HCT116 (cell line): ENCODE measurements at regions not wholly inside any gene's neighbourhood (a gene's known extent, or its start where the extent isn't known, plus 50 kb on each side); places are given as distances from the start of the nearest gene placed in this dataset.

Experiments used
- ATAC-seq: fragments of 200-7000 bp; cut with Tn5 transposase; 2 replicates; pipeline ENCODE4 v1.9.1; 2020; ENCODE audit warnings: mild to moderate bottlenecking, moderate library complexity
- BruUV-seq: library from RNA; stranded (reverse); fragments of 400-500 nt; replicated peaks from 2 replicates; lab custom pipeline; 2021; lab: Mats Ljungman, UMichigan
- CTCF ChIA-PET: fragments of 300-600 bp; sonication (Branson Sonifier 250); formaldehyde crosslinking; loops from one replicate; lab custom pipeline; 2021; ENCODE audit warnings: antibody characterized with exemption; lab: Charles Lee
- POLR2A ChIA-PET: fragments of 300-600, 350-600 bp; sonication (Branson Sonifier 250); formaldehyde crosslinking; loops from one replicate; lab custom pipeline; 2021; ENCODE audit warnings: antibody characterized with exemption; lab: Charles Lee
- RAD21 ChIA-PET, 2 experiments: fragments of 300-600 bp; sonication (Branson Sonifier 250); formaldehyde crosslinking; loops; one replicate each; lab custom pipeline; 2023; ENCODE audit warnings: low total read pairs in 2 of 2; ENCODE audit not compliant: uncharacterized antibody in 2 of 2, unreplicated experiment in 2 of 2, low non-redundant PET in 1 of 2; lab: Charles Lee
- DNase-seq: peaks from one replicate; pipeline ENCODE4 v3.0.0-alpha.2; 2010; ENCODE audit warnings: low read depth, low spot score
- H2AFZ ChIP-seq: fragments of 200-600 bp; shearing (Covaris generic), sonication (generic); 2 replicates; pipeline ENCODE4 v1.6.1; 2017; ENCODE audit warnings: low read depth, mixed run types, mixed read lengths, antibody characterized with exemption, low read length; ENCODE audit not compliant: poor library complexity, severe bottlenecking
- H3K27ac ChIP-seq: 2 replicates; pipeline ENCODE4 v1.5.1; 2012; ENCODE audit warnings: low read depth, low read length
- H3K27me3 ChIP-seq: fragments of 200-600 bp; sonication (generic); 2 replicates; pipeline ENCODE4 v1.6.1; 2016; ENCODE audit warnings: mixed run types, low read length, mixed read lengths; ENCODE audit not compliant: insufficient read depth
- H3K36me3 ChIP-seq, 2 experiments: fragments of 200-500 bp in 1 of 2; fragments of 200-600 bp in 1 of 2; sonication (Bioruptor generic) in 1 of 2; sonication (generic) in 1 of 2; 2 replicates each; pipeline versions ENCODE4 v1.5.1 to v1.6.1; 2014 to 2016; ENCODE audit warnings: low read length in 2 of 2, inconsistent platforms in 1 of 2, mixed read lengths in 1 of 2, mixed run types in 1 of 2; ENCODE audit not compliant: insufficient read depth in 2 of 2, control insufficient read depth in 1 of 2
- H3K4me1 ChIP-seq, 2 experiments: fragments of 200-600 bp in 1 of 2; sonication (generic) in 1 of 2; 2 replicates each; pipeline versions ENCODE4 v1.5.1 to v1.6.1; 2012 to 2017; ENCODE audit warnings: low read length in 2 of 2, inconsistent platforms in 1 of 2, mild to moderate bottlenecking in 1 of 2, mixed read lengths in 1 of 2, mixed run types in 1 of 2, moderate library complexity in 1 of 2; ENCODE audit not compliant: insufficient read depth in 2 of 2, control insufficient read depth in 1 of 2
- H3K4me2 ChIP-seq: fragments of 200-600 bp; sonication (generic); 2 replicates; pipeline ENCODE4 v1.6.1; 2017; ENCODE audit warnings: mixed run types, low read length, mixed read lengths
- H3K4me3 ChIP-seq, 2 experiments: fragments of 200-600 bp in 1 of 2; sonication (generic) in 1 of 2; replicated peaks in 1 of 2; 2 replicates each; pipeline ENCODE4 v1.5.1; 2011 to 2016; ENCODE audit warnings: low read length in 2 of 2, control low read depth in 1 of 2, low read depth in 1 of 2, mild to moderate bottlenecking in 1 of 2, mixed read lengths in 1 of 2, mixed run types in 1 of 2
- H3K79me2 ChIP-seq: fragments of 200-600 bp; sonication (generic); 2 replicates; pipeline ENCODE4 v1.6.1; 2017; ENCODE audit warnings: mild to moderate bottlenecking, mixed run types, low read length, moderate library complexity, mixed read lengths; ENCODE audit not compliant: insufficient read depth
- H3K9ac ChIP-seq: fragments of 200-600 bp; sonication (generic); 2 replicates; pipeline ENCODE4 v1.6.1; 2016; ENCODE audit warnings: low read length, mixed read lengths
- H3K9me2 ChIP-seq: fragments of 200-600 bp; sonication (generic), shearing (Covaris generic); 2 replicates; pipeline ENCODE4 v1.6.1; 2017; ENCODE audit warnings: mixed run types, mild to moderate bottlenecking, moderate library complexity; ENCODE audit not compliant: insufficient read depth
- H3K9me3 ChIP-seq, 2 experiments: fragments of 200-500 bp in 1 of 2; fragments of 200-600 bp in 1 of 2; sonication (Bioruptor generic) in 1 of 2; sonication (generic) in 1 of 2; 2 replicates each; pipeline ENCODE4 v1.6.1; 2014 to 2017; ENCODE audit warnings: low read length in 2 of 2, mixed read lengths in 2 of 2, inconsistent platforms in 1 of 2, low read depth in 1 of 2, mild to moderate bottlenecking in 1 of 2, mixed run types in 1 of 2, moderate library complexity in 1 of 2; ENCODE audit not compliant: control insufficient read depth in 1 of 2, insufficient read depth in 1 of 2
- H4K20me1 ChIP-seq: fragments of 200-600 bp; sonication (generic), shearing (Covaris generic); 2 replicates; pipeline ENCODE4 v1.6.1; 2017; ENCODE audit warnings: mixed run types, mild to moderate bottlenecking, moderate library complexity; ENCODE audit not compliant: insufficient read depth
- CBX3 ChIP-seq: IDR thresholded peaks from 2 replicates; pipeline ENCODE4 v1.6.1; 2012; ENCODE audit warnings: low read depth
- CTCF ChIP-seq, 3 experiments: fragments of 200-600 bp in 1 of 3; sonication (generic) in 1 of 3; IDR thresholded peaks in 2 of 3; conservative IDR thresholded peaks in 1 of 3; 2 replicates each; pipeline ENCODE4 v1.5.1; 2012 to 2017; ENCODE audit warnings: low read depth in 2 of 3, low read length in 2 of 3, antibody characterized with exemption in 1 of 3, borderline replicate concordance in 1 of 3, control low read depth in 1 of 3, mild to moderate bottlenecking in 1 of 3, mixed read lengths in 1 of 3, mixed run types in 1 of 3, moderate library complexity in 1 of 3; ENCODE audit not compliant: insufficient read depth in 1 of 3
- EGR1 ChIP-seq: IDR thresholded peaks from 2 replicates; pipeline ENCODE4 v1.6.1; 2012; ENCODE audit warnings: low read depth
- EZH2 ChIP-seq: fragments of 200-600 bp; sonication (generic); IDR thresholded peaks from 2 replicates; pipeline ENCODE4 v1.6.1; 2017; ENCODE audit warnings: antibody characterized with exemption, mixed run types
- EZH2phosphoT487 ChIP-seq: fragments of 200-600 bp; IDR thresholded peaks from 2 replicates; pipeline ENCODE4 v1.6.1; 2018; ENCODE audit warnings: antibody characterized with exemption, borderline replicate concordance
- JUND ChIP-seq: IDR thresholded peaks from 2 replicates; pipeline ENCODE4 v1.6.1; 2012
- POLR2A ChIP-seq: IDR thresholded peaks from 2 replicates; pipeline ENCODE4 v1.7.0; 2011; ENCODE audit warnings: borderline replicate concordance; ENCODE audit not compliant: insufficient read depth, insufficient read length; ENCODE audit errors: extremely low read depth
- POLR2AphosphoS5 ChIP-seq: IDR thresholded peaks from 2 replicates; pipeline ENCODE4 v1.6.1; 2011; ENCODE audit warnings: mild to moderate bottlenecking, low read depth, low read length, moderate library complexity
- REST ChIP-seq: IDR thresholded peaks from 2 replicates; pipeline ENCODE4 v1.6.1; 2012; ENCODE audit warnings: low read depth
- SRF ChIP-seq: IDR thresholded peaks from 2 replicates; pipeline ENCODE4 v1.6.1; 2012; ENCODE audit warnings: low read depth
- TCF7L2 ChIP-seq: IDR thresholded peaks from 2 replicates; pipeline ENCODE4 v1.7.0; 2011; ENCODE audit warnings: borderline replicate concordance, inconsistent platforms; ENCODE audit not compliant: insufficient read depth, insufficient read length; ENCODE audit errors: extremely low read depth
- ZBTB33 ChIP-seq: IDR thresholded peaks from 2 replicates; pipeline ENCODE4 v1.6.1; 2011; ENCODE audit warnings: mild to moderate bottlenecking, low read length, moderate library complexity; ENCODE audit not compliant: insufficient replicate concordance; ENCODE audit errors: extremely low read depth
- ZFX ChIP-seq: fragments of 450-650 bp; IDR thresholded peaks from 2 replicates; pipeline ENCODE4 v1.6.1; 2017
- ZNF274 ChIP-seq: fragments of 200-500 bp; sonication (Bioruptor generic); IDR thresholded peaks from 2 replicates; pipeline ENCODE4 v1.6.1; 2014; ENCODE audit warnings: mild to moderate bottlenecking, low read depth, low read length, inconsistent platforms
- intact Hi-C: fragments of 100-400 bp; cut with micrococcal nuclease; formaldehyde crosslinking; loops from 2 replicates; pipeline ENCODE4 v1.10.0; 2022

GRCh38 chr13:55572862-55573261 is 1567.9 kb upstream of the PRR20A start:
- POLR2A ChIA-PET: no interaction called here
- no peaks in the 10 kb centered on the region for H3K4me1 ChIP-seq
- H4K20me1 ChIP-seq: no peaks in the 10 kb centered on the region
- no peaks in the 10 kb centered on the region for H3K27me3 ChIP-seq
- BruUV-seq: no TSS peak
- H2AFZ ChIP-seq: no peak overlapping the region
- no peak overlapping the region for H3K4me2 ChIP-seq
- H3K9me3 ChIP-seq: peaks cover 7 to 17% of the 10 kb centered on the region in 2 experiments; a peak in 2 of 4 replicates
- H3K27ac ChIP-seq: no peak overlapping the region
- CTCF ChIA-PET: no interaction called here
- no peak overlapping the region for H3K9ac ChIP-seq
- H3K9me2 ChIP-seq: no peaks in the 10 kb centered on the region
- ATAC-seq (no peak), DNase-seq (no peak)
- RAD21 ChIA-PET: no interaction called here
- H3K36me3 ChIP-seq: no peaks in the 10 kb centered on the region
- H3K79me2 ChIP-seq: no peaks in the 10 kb centered on the region
- no peak overlapping the region for H3K4me3 ChIP-seq
- no peak for TF ChIP-seq POLR2A
- no peak for TF ChIP-seq ZFX
- no peak for TF ChIP-seq ZNF274
- TF ChIP-seq JUND: no peak
- TF ChIP-seq SRF: no peak
- TF ChIP-seq TCF7L2: no peak
- no peak for TF ChIP-seq POLR2AphosphoS5
- TF ChIP-seq EZH2: no peak
- intact Hi-C loops: no loop called here

GRCh38 chr13:55573565-55573964 is 1567.2 kb upstream of the PRR20A start:
- ATAC-seq: no peak
- POLR2A ChIA-PET: no interaction called here
- TF ChIP-seq CBX3 (no peak), TCF7L2 (no peak), EGR1 (no peak), ZBTB33 (no peak), SRF (no peak), REST (no peak), POLR2A (no peak), EZH2phosphoT487 (no peak), JUND (no peak), CTCF (IDR thresholded peaks at IDR 0.05 in 2 of 3, conservative IDR thresholded peaks at IDR 0.05 in 1 of 3; ENCODE audit: borderline replicate concordance in 1 of 3, insufficient read depth in 1 of 3, low read depth in 2 of 3, low read length in 2 of 3) (no peak)

More at GRCh38 chr13:55573565-55573964, 1567.2 kb upstream of the PRR20A start:
- Histone ChIP-seq H3K36me3 (no peaks in the 10 kb centered on the region), H2AFZ (no peak overlapping the region), H4K20me1 (no peaks in the 10 kb centered on the region), H3K4me1 (no peaks in the 10 kb centered on the region), H3K9me2 (no peaks in the 10 kb centered on the region), H3K79me2 (no peaks in the 10 kb centered on the region), H3K4me3 (no peak overlapping the region), H3K4me2 (no peak overlapping the region), H3K9ac (no peak overlapping the region), H3K9me3 (peaks cover 7 to 17% of the 10 kb centered on the region in 2 experiments; a peak in 2 of 4 replicates), H3K27me3 (no peaks in the 10 kb centered on the region), H3K27ac (no peak overlapping the region)
- ChIA-PET CTCF (no interaction called here), RAD21 (no interaction called here)
- no TSS peak for BruUV-seq
- no peak for DNase-seq
- intact Hi-C loops: no loop called here
